ENCODE measurements at regions not wholly inside any gene's neighbourhood (a gene's known extent, or its start where the extent isn't known, plus 50 kb on each side); places are given as distances from the start of the nearest gene placed in this dataset.
A peak's percentile ranks its signal among the peaks of the same experiment; 100 is the strongest.

DNA sequence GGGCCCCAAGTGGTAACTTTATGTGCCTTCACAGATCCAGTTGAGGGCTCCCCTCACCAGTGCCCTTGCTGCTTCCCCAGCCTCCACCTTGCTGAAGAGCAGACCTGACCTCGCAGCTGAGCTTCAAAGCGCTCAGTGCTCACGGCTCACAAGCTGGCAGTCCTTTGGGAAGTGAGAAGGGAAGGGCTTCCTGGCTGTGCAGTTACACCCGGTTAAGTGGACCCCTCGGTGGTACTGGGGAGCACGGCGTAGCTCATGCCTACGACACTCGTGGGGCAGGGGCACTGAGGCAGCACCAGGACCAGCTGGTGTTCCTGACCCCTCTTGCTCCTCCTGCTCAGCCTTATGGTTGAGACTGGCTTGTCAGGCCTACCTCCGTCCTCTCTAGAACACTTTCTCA, 629.0 kb upstream of the TBL1XR1 start:
- Histone ChIP-seq H3K27ac (ENCODE audit: low read depth, low read length) (no peak overlapping the region), H3K9me3 (ENCODE audit: control insufficient read depth, insufficient read depth, low read length) (no peaks in the 10 kb centered on the region), H3K27me3 (ENCODE audit: control insufficient read depth, insufficient read depth, low read length) (no peaks in the 10 kb centered on the region), H3K4me3 (ENCODE audit: low read depth, low read length) (no peak overlapping the region)
- TF ChIP-seq, protein P1, sequence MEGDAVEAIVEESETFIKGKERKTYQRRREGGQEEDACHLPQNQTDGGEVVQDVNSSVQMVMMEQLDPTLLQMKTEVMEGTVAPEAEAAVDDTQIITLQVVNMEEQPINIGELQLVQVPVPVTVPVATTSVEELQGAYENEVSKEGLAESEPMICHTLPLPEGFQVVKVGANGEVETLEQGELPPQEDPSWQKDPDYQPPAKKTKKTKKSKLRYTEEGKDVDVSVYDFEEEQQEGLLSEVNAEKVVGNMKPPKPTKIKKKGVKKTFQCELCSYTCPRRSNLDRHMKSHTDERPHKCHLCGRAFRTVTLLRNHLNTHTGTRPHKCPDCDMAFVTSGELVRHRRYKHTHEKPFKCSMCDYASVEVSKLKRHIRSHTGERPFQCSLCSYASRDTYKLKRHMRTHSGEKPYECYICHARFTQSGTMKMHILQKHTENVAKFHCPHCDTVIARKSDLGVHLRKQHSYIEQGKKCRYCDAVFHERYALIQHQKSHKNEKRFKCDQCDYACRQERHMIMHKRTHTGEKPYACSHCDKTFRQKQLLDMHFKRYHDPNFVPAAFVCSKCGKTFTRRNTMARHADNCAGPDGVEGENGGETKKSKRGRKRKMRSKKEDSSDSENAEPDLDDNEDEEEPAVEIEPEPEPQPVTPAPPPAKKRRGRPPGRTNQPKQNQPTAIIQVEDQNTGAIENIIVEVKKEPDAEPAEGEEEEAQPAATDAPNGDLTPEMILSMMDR (IDR thresholded peaks at IDR 0.05; ENCODE audit: low read depth, low read length) = no peak
- POLR2A ChIA-PET = no interaction called here
- CTCF ChIA-PET = interaction anchor here (1.1 kb wide), 1 partner anchor 559 kb away, joined by 3 read pairs; no protein-coding TSS in a partner anchor
- no peak for DNase-seq (ENCODE audit: low read depth, low spot score)

DNA sequence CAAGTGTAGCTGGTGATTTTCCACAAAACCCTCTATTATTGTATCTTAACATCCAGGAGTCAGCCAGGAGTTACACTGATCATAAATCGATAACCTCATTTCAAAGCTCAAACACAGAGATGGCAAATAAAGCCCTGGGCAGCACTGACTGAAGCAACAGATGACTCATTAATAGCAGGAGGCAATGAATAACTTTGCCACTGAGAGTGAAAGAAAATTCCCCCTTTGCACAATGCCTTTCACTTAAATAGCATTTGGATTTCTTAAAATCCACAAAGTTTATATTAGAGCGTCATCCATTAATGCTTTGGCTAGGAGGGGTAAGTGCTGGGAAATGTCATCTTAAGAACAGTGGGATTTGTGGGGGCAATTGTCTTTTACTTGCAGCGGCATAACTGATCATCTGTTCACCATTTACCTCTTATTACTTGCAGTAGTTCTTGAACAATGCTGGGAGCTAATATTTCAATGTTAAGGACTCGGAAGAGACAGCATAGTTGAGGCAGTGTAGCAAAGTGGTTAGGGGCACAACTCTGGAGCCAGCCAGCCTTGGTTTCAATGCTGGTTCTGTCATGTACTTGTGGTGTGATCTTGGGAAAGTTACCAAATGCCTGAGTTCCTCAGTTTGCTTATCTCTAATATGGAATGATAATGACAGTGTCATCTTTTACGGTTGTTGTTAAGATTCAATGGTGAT, 630.4 kb upstream of the TBL1XR1 start:
- ChIA-PET POLR2A (no interaction called here), CTCF (no interaction called here)
- TF ChIP-seq, protein P1 (IDR thresholded peaks at IDR 0.05; ENCODE audit: low read depth, low read length) = no peak
- peak; percentile 57 for DNase-seq (ENCODE audit: low read depth, low spot score)
- Histone ChIP-seq H3K27ac (ENCODE audit: low read depth, low read length) (no peak overlapping the region), H3K4me3 (ENCODE audit: low read depth, low read length) (no peak overlapping the region), H3K27me3 (ENCODE audit: control insufficient read depth, insufficient read depth, low read length) (no peaks in the 10 kb centered on the region), H3K9me3 (ENCODE audit: control insufficient read depth, insufficient read depth, low read length) (no peaks in the 10 kb centered on the region)

DNA sequence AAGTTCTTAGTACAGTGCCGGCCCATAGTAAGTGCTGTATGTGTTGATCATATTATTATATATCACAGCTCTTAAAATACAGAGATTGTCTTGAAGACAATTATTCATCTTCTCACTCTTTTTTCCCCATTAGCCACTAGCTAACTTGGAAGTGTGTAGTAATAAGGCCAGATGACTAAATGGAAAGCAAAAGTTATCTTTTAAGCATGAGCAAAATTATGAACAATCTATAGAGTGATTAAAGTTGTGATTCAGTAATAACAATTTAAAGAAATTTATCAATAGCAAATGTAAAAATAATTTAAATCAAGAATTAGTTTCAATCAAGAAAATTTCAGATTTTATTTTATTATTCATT, 630.9 kb upstream of the TBL1XR1 start:
- ChIA-PET CTCF (no interaction called here), POLR2A (no interaction called here)
- no peaks in the 10 kb centered on the region for H3K27me3 ChIP-seq (ENCODE audit: control insufficient read depth, insufficient read depth, low read length)
- H3K9me3 ChIP-seq (ENCODE audit: control insufficient read depth, insufficient read depth, low read length) = no peaks in the 10 kb centered on the region
- no peak overlapping the region for H3K4me3 ChIP-seq (ENCODE audit: low read depth, low read length)
- no peak overlapping the region for H3K27ac ChIP-seq (ENCODE audit: low read depth, low read length)
- TF ChIP-seq, protein P1 (IDR thresholded peaks at IDR 0.05; ENCODE audit: low read depth, low read length) = no peak
- DNase-seq (ENCODE audit: low read depth, low spot score) = no peak

DNA sequence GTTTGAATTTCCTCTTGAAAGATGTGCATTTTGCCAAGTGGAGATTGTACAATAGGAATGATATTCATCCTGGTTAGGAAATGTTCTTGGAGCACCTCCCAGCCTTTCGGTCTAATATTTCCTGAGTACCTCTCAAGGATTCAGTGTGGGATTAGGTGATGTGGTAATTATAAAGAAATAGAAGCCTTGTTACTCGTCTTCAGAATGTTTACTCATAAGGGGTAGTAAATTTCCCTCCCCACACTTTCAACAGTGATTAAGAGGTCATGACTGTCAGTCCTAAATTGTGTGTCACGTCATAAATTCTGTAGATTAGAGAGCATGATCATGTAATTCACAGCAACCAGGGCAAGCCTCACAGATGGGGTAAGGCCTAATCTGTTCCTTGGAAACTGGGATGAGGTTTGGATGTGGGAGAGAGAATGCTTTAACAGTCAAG, 633.1 kb upstream of the TBL1XR1 start:
- ChIA-PET POLR2A (no interaction called here), CTCF (no interaction called here)
- no peaks in the 10 kb centered on the region for H3K9me3 ChIP-seq (ENCODE audit: control insufficient read depth, insufficient read depth, low read length)
- no peak overlapping the region for H3K27ac ChIP-seq (ENCODE audit: low read depth, low read length)
- no peak for DNase-seq (ENCODE audit: low read depth, low spot score)
- H3K27me3 ChIP-seq (ENCODE audit: control insufficient read depth, insufficient read depth, low read length) = no peaks in the 10 kb centered on the region
- no peak overlapping the region for H3K4me3 ChIP-seq (ENCODE audit: low read depth, low read length)
- TF ChIP-seq, protein P1 (IDR thresholded peaks at IDR 0.05; ENCODE audit: low read depth, low read length) = no peak

DNA sequence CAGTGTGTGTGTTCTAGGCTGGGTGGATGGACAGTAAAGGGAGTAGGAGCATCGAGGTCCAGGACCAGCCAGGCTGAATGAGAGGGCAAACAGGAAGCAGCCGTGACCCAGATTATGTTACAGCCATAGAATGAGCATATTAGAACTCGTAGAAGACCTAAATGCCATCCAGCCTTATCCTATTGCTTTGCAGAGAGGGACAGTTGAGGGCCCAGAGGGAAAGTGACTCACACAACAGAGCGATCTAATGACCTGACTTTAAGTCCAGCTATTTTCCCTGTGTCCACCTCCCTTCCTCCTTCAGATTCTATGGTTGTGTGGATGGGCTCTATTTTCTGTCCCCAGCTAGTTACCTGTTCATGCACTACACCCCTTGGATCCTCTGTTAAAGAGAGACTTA, 634.1 kb upstream of the TBL1XR1 start:
- no peak for DNase-seq (ENCODE audit: low read depth, low spot score)
- ChIA-PET CTCF (no interaction called here), POLR2A (no interaction called here)

More for the DNA sequence above, 634.1 kb upstream of the TBL1XR1 start:
- Histone ChIP-seq H3K27ac (ENCODE audit: low read depth, low read length) (no peak overlapping the region), H3K4me3 (ENCODE audit: low read depth, low read length) (no peak overlapping the region), H3K9me3 (ENCODE audit: control insufficient read depth, insufficient read depth, low read length) (no peaks in the 10 kb centered on the region), H3K27me3 (ENCODE audit: control insufficient read depth, insufficient read depth, low read length) (no peaks in the 10 kb centered on the region)
- TF ChIP-seq, protein P1 (IDR thresholded peaks at IDR 0.05; ENCODE audit: low read depth, low read length) = no peak
